Left colon (tissue), 2 donors: ENCODE measurements at regions not wholly inside any gene's neighbourhood (a gene's known extent, or its start where the extent isn't known, plus 50 kb on each side); places are given as distances from the start of the nearest gene placed in this dataset.
"Not testable (repeated sequence)": the region's sequence is repeated elsewhere in the genome, so short reads cannot be mapped to it uniquely, and the experiment has no call there.

Experiments used
- ATAC-seq: fragments of 200-7000 bp; cut with Tn5 transposase; one replicate; pipeline ENCODE4 v1.9.1; 2020; ENCODE audit warnings: mild to moderate bottlenecking, moderate library complexity
- DNase-seq, 2 donors: peaks; one replicate each; pipeline ENCODE4 v3.0.0-alpha.2; 2020
- intact Hi-C, 2 donors: fragments of 100-400 bp; cut with DNase I in 1 of 2; cut with micrococcal nuclease in 1 of 2; formaldehyde crosslinking; loops; one replicate each; pipeline versions ENCODE4 v1.11.2 to v1.14.0; 2022; cut with DNase I, micrococcal nuclease
- donor health status: DM: no; HTN: no; CAD: no.
- donor health status: DM: yes; HTN: yes; CAD: no.

GRCh38 chr15:53851110-53851848, 91.8 kb upstream of the WDR72 start:
- peak; percentile 86 for ATAC-seq
- DNase-seq = no peak
- intact Hi-C loops = no loop called here

DNA sequence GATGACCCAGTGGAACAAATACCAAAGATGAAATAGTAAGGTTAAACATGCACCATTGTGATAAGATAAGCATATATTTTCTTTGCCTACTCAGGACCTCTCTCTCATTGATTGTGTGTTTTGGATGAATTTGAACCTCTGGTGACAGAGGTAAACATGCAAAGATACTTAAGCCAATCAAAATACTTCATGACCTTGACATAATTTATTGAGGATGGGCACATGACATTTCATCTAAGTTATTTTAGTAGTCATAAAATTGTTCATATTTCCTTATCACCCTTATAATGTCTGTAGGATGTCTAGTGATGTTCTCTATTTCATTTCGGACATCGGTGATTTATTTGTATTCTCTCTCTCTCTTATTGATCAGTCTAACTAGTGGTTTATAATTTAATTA, 88.3 kb upstream of the WDR72 start:
- DNase-seq = no peak

DNA sequence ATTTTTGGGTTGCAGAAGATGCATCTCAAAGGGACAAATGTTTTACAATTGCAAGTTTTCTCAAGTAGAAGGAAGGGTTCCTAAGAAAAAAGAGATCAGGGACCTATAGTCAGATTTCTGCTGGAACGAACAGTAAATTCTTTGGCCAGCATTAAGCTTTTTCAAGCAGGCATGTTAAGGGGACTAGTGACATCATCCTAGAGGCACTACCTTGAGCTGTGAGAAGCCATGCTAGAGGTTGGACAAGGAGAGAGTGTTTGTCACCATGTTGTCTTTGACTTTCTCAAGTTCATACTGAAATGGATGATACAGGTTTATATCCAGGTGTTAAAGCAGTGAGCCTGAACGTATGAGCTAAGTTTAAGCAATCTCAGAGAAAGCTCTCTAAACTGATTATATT, 85.2 kb upstream of the WDR72 start:
- ATAC-seq (no peak), DNase-seq (no peak)
- intact Hi-C loops = no loop called here

More for the DNA sequence above, 88.3 kb upstream of the WDR72 start:
- ATAC-seq = no peak
- intact Hi-C loops = no loop called here

- DNase-seq (no peak), ATAC-seq (peak; percentile 91)
Measured at GRCh38 chr15:53843869-53844569, 84.6 kb upstream of the WDR72 start.

GRCh38 chr15:53843166-53843565, 83.7 kb upstream of the WDR72 start:
- intact Hi-C loops = no loop called here
- DNase-seq (no peak), ATAC-seq (no peak)

More at GRCh38 chr15:53843869-53844569, 84.6 kb upstream of the WDR72 start:
- intact Hi-C loops = no loop called here

- DNase-seq (no peak), ATAC-seq (no peak)
- intact Hi-C loops = no loop called here
Measured at GRCh38 chr15:53841651-53842050, 82.2 kb upstream of the WDR72 start.

DNA sequence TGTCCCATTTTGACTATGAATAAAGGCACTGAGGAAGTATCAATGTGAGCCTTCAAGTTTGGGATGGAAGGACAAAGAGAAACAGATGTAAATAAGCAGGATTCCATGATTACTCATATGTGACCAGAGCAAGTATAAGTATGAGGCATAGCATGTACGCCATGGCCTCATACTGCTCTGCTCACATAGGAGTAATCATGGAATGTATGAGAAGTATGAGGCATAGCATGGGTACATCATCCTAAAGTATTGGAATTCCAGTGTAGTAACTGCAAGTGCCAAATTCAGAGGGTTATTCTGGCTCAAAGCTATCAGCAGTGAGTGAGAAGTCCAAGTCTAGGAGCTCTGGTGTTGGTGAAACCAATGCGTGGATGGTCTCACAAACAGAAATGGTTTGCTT, 81.2 kb upstream of the WDR72 start:
- ATAC-seq = no peak
- DNase-seq = no peak
- intact Hi-C loops = no loop called here

DNA sequence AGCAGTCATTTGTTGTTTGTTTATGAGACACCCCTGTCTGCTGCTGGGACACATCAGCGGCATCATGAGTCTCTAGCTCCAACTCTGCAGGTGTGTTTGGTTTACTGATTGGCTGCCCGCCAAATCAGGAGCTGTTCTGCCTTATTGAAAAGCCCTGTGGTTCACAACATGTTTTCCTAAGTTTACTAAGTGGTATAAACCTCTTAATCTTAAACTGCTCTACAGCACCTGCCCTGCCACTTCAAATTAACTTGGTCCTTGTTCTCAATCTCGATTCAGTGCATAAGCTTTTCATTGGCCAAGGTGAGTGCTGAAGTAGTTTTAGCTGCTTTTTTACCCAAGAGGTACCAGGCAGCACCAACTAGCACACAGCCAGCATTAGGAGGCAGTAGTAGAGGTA, 77.8 kb upstream of the WDR72 start:
- DNase-seq (peak; percentile 77 to 83), ATAC-seq (peak; percentile 90)
- intact Hi-C loops = no loop called here

- intact Hi-C loops = no loop called here
- DNase-seq (no peak), ATAC-seq (peak; percentile 26)
Measured at GRCh38 chr15:53836618-53837017, 77.2 kb upstream of the WDR72 start.

DNA sequence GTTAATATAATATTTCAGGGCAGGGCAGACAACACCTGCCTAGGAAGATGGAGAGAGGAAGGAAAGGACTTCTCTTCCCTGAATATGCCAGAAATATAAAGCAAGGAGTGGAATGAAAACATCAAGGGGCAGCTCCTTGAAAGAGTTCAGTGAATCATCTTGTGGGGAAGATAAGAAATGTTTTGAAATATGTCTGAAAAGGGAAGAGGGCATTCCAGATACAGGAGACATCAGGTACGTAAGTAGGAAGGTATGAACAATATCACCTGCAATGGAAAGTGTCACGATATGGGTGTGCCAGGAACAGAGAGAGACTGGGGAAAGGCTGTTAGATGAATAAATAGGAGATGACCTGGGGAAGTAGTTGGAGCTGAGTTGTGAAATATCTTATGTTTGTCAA, 75.8 kb upstream of the WDR72 start:
- peak; percentile 30 for ATAC-seq
- intact Hi-C loops = no loop called here

GRCh38 chr15:53834214-53834613, 74.8 kb upstream of the WDR72 start:
- intact Hi-C loops = no loop called here
- ATAC-seq (no peak), DNase-seq (no peak)

More for the DNA sequence above, 75.8 kb upstream of the WDR72 start:
- DNase-seq = no peak

GRCh38 chr15:53833134-53833624, 73.7 kb upstream of the WDR72 start:
- no peak for ATAC-seq
- DNase-seq = no peak
- intact Hi-C loops = no loop called here

DNA sequence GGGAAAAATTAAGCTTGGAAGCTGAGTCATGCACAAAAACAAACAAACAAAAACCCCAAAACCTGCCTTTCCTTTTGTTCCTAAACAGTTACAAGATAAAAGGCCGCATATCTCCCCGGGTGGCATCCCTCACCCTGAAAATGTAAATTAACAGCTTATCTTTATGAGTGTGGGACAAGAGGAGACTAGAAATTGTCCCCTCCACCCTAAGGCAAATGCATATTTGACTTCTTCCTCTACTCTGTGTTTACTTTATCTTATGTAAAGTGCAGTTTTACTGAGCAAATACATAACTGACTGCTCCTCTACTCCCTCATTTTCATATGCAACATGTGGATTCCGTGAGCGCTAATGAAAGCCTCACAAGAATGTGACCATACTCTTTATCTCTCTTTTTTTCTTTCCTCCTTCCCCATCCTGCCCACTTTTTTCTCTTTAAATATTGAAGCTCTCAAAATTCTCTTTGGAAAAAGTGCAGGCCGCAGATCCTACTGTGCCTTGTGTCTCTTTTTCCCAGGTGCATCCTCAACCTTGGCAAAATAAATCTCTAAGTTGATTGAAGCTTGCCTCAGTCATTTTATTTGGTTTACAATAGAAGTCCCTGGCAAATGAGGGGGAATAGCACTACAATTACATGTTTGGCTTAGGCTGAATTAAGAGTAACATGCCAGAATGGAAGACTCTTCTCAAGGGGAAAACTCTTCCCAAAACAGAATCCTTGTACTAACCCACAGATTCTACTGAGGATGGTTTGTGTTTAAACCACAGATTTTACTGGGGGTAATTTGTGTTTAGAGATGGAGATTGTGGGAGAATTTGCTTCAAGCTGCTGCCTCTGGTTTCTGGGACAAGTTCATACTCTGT, 72.7 kb upstream of the WDR72 start:
- DNase-seq (no peak), ATAC-seq (peak; percentile 88)
- intact Hi-C loops = no loop called here

DNA sequence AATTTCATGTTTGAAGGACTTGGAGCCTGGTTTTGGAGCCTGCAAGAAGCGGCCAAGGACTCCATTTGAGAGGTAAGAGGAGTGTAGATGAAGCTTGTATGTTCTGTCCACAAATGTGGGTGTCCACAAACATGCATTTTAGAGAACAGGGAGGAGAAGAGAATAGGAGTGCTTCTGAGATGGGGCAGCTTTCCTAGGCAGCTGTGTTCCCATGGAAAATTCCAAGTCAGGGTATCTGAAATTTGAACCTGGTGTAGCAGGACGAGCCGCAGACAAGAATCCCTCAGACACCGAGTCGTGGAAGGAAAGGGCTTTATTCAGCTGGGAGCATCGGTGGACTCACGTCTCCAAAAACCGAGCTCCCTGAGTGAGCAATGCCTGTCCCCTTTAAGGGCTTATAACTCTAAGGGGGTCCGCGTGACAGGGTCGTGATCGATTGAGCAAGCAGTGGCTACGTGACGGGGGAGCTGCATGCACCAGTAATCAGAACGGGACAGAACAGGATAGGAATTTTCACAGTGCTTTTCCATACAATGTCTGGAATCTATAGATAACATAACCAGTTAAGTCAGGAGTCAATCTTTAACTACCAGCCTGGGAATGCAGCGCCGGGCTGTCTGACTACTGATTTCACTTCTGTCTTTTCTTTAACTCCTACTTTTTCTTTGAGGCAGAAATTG, 71.4 kb upstream of the WDR72 start:
- intact Hi-C loops = no loop called here
- peak; percentile 33 to 47 for DNase-seq
- ATAC-seq = peak; percentile 72

DNA sequence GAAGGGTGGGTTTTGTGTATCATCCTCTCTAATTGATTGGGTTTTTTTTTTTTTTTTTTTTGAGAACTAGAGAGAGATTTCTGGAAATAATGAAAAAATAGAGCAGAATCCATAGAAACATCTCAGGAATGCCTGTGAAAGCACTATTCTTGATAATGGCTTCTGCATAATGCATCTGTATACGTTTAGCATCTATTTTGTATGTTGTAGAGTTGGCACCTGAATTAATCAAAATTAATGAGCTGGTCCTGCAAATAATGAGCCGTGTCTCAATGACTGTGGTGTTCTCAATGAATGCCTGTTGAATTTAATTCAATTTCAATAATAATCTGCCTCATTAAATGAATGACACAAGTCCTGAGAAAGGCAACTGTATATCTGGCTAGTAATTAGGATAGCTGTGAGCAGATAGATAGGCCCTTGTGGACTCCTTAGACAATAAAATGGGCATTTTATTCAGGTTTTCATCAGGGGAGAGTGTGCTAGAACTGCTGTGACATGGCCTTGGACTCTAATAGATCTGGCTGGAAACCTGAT, 70.5 kb upstream of the WDR72 start:
- DNase-seq = no peak
- intact Hi-C loops = no loop called here
- no peak for ATAC-seq

- ATAC-seq (no peak), DNase-seq (no peak)
- intact Hi-C loops = no loop called here
Measured at GRCh38 chr15:53829471-53829870, 70.0 kb upstream of the WDR72 start.

GRCh38 chr15:53827355-53827754, 67.9 kb upstream of the WDR72 start:
- no peak for DNase-seq
- intact Hi-C loops = no loop called here

DNA sequence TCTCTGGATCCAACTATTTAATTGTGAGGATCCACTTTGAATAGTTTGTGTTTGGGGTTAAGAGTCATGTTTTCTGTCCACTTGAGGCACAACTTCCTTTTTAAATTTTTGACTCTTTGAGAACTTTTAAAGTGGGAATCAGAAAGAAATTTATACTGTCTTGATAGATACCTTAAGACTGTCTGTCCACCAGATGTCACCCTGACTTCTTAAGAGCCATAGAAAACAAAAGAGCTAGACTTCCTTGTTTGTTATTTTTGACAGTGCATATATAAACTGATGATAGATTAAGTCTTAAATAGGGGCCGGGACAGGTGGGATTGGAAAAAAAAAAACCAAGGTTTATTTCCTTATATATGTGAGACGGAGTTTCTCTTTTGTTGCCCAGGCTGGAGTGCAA, 52.1 kb upstream of the WDR72 start:
- ATAC-seq = peak; percentile 85
- intact Hi-C loops = no loop called here
- no peak for DNase-seq

More at GRCh38 chr15:53827355-53827754, 67.9 kb upstream of the WDR72 start:
- ATAC-seq = no peak

DNA sequence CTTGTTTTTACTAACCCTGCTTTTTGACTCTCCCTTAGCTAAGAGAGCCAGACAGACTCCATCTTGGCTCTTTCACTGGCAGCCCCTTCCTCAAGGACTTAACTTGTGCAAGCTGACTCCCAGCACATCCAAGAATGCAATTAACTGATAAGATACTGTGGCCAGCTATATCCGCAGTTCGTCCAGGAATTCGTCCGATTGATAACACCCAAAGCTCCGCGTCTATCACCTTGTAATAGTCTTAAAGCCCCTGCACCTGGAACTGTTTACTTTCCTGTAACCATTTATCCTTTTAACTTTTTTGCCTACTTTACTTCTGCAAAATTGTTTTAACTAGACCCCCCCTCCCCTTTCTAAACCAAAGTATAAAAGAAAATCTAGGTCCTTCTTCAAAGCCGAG, 50.8 kb upstream of the WDR72 start:
- ATAC-seq, intact Hi-C loops: not testable (repeated sequence)

More for the DNA sequence above, 50.8 kb upstream of the WDR72 start:
- DNase-seq = not testable (repeated sequence)
